H1 (cell line): ENCODE measurements at regions not wholly inside any gene's neighbourhood (a gene's known extent, or its start where the extent isn't known, plus 50 kb on each side); places are given as distances from the start of the nearest gene placed in this dataset.

Experiments used
- BCL11A ChIP-seq, 2 experiments: IDR thresholded peaks; one replicate each; pipeline ENCODE4 v1.6.1; 2011; ENCODE audit warnings: low read depth in 2 of 2, low read length in 2 of 2, mild to moderate bottlenecking in 2 of 2
- CEBPB ChIP-seq: IDR thresholded peaks from 2 replicates; pipeline ENCODE4 v1.6.1; 2012; ENCODE audit warnings: low read depth, low read length
- CREB1 ChIP-seq: IDR thresholded peaks from 2 replicates; pipeline ENCODE4 v1.6.1; 2012; ENCODE audit warnings: inconsistent platforms
- CTCF ChIP-seq, 3 experiments: IDR thresholded peaks; 1 replicate in 2 of 3; 2 replicates in 1 of 3; pipeline versions ENCODE4 v1.5.1 to v1.6.1; 2011; ENCODE audit warnings: low read length in 3 of 3, mild to moderate bottlenecking in 3 of 3, inconsistent platforms in 2 of 3, low read depth in 1 of 3, moderate library complexity in 1 of 3; ENCODE audit not compliant: insufficient read depth in 1 of 3; ENCODE audit errors: control extremely low read depth in 1 of 3
- GABPA ChIP-seq: IDR thresholded peaks from 2 replicates; pipeline ENCODE4 v1.6.1; 2011; ENCODE audit warnings: mild to moderate bottlenecking, low read length, moderate library complexity, borderline replicate concordance; ENCODE audit not compliant: insufficient read depth
- KDM1A ChIP-seq: fragments of 200-600, 300-600 bp; sonication (generic); IDR thresholded peaks from 2 replicates; pipeline ENCODE4 v1.7.1; 2016; ENCODE audit warnings: mild to moderate bottlenecking, low read length, borderline replicate concordance
- RNF2 ChIP-seq: fragments of 200-900, 300-1000 bp; sonication (generic); IDR thresholded peaks from 2 replicates; pipeline ENCODE4 v1.7.1; 2016; ENCODE audit warnings: borderline replicate concordance, low read depth, mild to moderate bottlenecking, antibody characterized with exemption, low read length; ENCODE audit not compliant: poor library complexity, severe bottlenecking; ENCODE audit errors: missing control alignments
- SAP30 ChIP-seq: fragments of 300-600 bp; sonication (generic); IDR thresholded peaks from 2 replicates; pipeline ENCODE4 v1.7.1; 2012; ENCODE audit warnings: low read length, moderate library complexity, mild to moderate bottlenecking, inconsistent platforms; ENCODE audit not compliant: insufficient read depth, insufficient replicate concordance
- YY1 ChIP-seq: IDR thresholded peaks from 2 replicates; pipeline ENCODE4 v1.6.1; 2011; ENCODE audit warnings: low read depth, mild to moderate bottlenecking, low read length

- TF ChIP-seq CTCF (IDR thresholded peaks at IDR 0.05; ENCODE audit: control extremely low read depth in 1 of 3, insufficient read depth in 1 of 3, low read depth in 1 of 3, low read length in 3 of 3), result no peak
- no peak for TF ChIP-seq SAP30
- no peak for TF ChIP-seq RNF2
- TF ChIP-seq CREB1, result no peak
- no peak for TF ChIP-seq KDM1A
- TF ChIP-seq YY1, result no peak
- no peak for TF ChIP-seq BCL11A (IDR thresholded peaks at IDR 0.05; ENCODE audit: low read depth in 2 of 2, low read length in 2 of 2)
- TF ChIP-seq GABPA, result no peak
- TF ChIP-seq CEBPB, result no peak
Measured at GRCh38 chr1:216944864-216945510, 221.8 kb upstream of the ESRRG start.
